GM11168 (cell line): ENCODE measurements at regions not wholly inside any gene's neighbourhood (a gene's known extent, or its start where the extent isn't known, plus 50 kb on each side); places are given as distances from the start of the nearest gene placed in this dataset.

Experiments used
- in situ Hi-C: fragments of 300-500 bp; cut with MboI; formaldehyde crosslinking; loops from one replicate; pipeline ENCODE4 v1.12.0; 2022; ENCODE audit warnings: low sequenced_read_pairs; ENCODE audit not compliant: unreplicated experiment

DNA sequence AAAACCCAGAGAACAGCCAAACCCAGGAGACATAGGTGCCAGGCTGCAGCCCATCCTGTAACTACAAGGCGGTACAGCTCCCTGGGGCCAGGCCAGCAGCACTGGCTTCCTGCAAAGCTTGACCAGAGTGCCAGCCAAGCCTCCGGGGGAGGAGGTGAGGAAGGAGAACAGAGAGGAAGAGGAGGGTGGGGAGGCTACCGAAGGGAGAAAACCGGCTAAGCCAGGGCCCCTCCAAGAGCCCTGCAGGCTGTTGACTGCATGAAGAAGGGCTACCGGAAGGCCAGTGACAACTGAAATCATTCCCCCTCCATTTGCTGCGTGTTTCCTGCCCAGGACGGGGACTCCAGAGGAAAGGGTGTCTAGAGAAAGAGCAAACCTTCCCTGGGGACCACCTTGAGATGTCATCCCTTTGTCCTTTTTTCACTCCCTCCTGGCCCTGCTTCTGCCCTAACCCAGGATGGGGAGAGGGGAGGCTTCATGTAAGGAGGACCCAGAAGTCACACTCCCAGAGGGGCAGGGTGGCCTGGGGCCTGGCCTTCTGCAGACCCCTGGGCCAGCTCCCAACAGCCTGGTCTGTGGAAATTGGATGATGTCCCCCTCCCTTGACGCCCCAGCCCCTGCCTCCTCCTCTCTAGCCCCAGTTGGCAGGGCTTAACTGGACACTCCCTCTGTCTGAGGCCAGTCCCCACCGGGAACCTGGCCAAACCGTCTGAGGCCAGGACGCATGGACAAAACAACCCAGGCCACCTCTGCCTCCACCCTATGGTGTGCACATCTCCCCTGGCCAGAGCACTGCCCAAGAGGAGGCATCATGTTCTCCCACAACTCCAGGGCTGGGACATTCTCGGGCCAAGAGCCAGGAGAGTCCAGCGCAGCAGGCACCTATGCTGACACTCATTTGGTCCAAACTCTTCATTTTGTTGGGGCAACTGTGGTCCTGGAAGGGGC is 207.8 kb downstream of the CYP26B1 start:
- in situ Hi-C loops: no loop called here

- in situ Hi-C loops: no loop called here
These were observed 208.7 kb downstream of the CYP26B1 start for GRCh38 chr2:71938659-71939587.

- in situ Hi-C loops: no loop called here
These were observed 209.6 kb downstream of the CYP26B1 start for GRCh38 chr2:71938108-71938507.

DNA sequence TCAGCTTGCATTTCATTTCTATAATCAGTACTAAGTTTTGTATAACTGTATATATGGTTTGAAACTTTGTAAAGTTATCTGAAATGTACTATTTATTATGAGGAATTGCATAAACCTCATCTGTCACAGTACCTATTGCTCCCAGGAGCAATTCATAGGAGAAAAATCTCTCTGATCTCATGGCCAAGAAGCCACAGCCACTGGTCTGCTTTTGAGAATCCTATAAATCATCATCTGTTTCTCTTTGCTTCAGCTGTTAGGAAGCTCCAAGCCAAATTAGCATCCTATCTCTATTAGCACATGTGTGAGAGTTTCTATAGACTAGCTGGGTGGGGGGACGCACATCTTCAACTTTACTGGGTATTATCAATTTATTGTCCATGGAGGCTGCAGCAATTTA is 210.3 kb downstream of the CYP26B1 start:
- in situ Hi-C loops: no loop called here

- in situ Hi-C loops: no loop called here
These were observed 211.3 kb downstream of the CYP26B1 start for GRCh38 chr2:71936076-71937030.

GRCh38 chr2:71935262-71935848 is 212.3 kb downstream of the CYP26B1 start:
- in situ Hi-C loops: no loop called here

DNA sequence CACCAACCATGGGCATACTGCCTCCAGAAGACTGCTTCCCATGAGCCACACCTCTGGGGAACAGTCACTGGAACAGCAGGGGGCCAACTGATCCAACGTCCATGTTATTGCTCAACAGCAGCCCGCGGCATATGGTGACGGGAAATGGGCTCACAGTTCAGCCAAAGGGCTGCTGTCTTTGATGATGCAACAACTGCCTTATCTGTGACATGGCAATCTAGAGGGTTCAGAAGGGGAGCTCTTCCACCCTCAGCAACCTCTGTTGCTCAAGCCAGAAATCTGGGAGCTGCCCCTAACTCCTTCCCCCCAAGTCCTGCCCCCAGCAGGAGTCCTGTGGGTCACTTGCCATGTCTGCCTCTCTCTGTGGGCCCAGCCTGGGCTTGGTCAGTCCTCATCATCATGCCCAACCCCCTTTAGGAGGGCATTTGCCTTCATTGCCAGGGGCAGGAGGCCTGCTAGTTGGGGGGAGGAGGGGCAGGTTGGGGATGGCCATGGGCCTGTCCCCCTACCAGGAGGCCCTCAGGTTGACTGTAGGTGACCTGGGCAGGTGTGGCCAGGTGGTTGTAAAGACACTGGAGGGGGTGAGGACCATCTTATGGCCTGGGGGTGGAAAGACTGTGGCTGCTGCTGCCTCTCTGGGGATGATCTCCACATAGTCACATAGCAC is 212.9 kb downstream of the CYP26B1 start:
- in situ Hi-C loops: no loop called here

DNA sequence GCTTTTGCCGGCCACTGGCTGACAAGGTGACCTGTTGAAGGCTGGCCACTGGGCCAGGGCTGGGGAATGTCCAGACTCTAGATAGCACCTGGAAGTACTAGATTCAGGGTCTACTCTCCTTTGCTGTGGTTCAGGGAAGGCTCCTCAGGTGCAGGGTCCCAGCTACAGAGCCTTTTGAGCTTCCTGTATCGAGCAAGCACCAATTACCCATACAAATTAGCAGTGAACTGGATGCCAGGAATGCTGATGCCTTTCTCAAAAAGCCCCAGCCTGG is 213.4 kb downstream of the CYP26B1 start:
- in situ Hi-C loops: no loop called here

DNA sequence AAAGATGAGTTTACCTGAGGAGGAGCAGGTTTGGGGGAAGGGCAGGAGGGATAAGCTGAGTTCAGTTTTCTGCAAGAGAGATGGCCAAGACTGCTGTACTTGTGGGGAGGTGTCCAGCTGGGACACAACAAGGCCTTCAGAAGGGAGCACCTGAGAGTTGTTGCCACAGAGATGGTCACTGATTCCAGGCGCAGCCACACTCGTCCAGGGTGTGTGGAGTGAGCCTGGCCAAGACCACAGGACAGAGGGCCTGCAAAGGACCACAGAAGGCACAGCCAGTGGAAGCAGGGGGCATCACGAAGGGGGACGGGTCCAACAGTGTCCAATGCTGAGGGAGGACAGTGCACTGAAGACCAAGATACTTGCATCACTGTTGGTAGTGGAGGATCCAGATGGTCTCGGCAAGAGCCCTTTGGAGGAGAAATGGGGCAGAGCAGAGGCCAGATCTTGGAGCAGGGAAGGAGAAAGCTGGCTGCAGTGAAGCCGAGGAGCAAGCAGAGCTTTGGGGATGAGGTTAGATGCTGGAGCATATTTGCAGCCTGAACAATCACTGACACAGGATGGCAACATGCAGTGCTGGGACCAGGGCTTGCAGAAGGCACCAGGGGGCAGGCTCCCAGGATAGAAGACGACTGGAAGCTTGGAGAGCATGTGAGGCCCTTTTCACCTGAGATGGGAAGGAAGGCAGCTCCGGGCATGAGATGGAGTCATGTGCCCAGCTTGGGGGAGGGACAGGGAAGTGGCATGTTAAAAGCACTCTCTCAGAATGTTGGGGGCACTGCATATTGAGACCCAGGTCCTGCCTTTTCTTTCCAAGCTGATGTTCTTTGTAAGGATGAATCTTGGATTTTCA is 214.0 kb downstream of the CYP26B1 start:
- in situ Hi-C loops: no loop called here

- in situ Hi-C loops: no loop called here
These were observed 214.7 kb downstream of the CYP26B1 start for GRCh38 chr2:71932780-71933466.

GRCh38 chr2:71932037-71932779 is 215.5 kb downstream of the CYP26B1 start:
- in situ Hi-C loops: no loop called here

DNA sequence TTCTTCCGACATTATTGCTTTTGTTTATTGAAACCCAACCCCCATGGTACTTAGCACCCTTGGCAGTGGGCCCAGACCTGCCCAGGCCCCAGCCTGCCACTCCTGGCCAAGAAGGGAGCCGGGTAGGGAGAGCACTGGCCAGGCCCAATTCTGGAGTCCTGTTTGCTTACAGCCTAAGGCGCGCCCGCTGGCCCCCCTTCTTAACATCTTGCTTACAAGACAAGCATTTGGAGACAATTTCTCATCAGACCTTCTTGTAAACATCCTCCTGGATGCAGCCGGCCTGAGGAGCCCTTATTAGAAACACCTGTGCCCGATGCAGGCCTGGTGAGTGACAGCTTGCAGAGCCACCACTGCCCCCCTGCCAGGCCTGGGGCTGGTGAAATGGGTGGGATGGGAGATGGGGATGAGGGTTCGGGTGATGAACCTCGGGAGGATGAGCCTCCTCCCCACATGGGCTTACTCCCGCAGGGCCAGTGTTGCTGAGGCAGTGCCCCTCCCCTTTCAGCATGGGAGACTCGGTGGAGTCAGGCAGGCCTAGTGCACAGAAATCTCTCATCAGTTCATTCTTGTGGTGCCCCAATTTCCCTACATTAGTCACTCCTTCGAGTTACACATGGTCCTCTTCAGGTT is 217.5 kb downstream of the CYP26B1 start:
- in situ Hi-C loops: no loop called here

GRCh38 chr2:71929482-71929772 is 218.2 kb downstream of the CYP26B1 start:
- in situ Hi-C loops: no loop called here

GRCh38 chr2:71928734-71929481 is 218.8 kb downstream of the CYP26B1 start:
- in situ Hi-C loops: no loop called here

GRCh38 chr2:71927757-71928715 is 219.6 kb downstream of the CYP26B1 start:
- in situ Hi-C loops: no loop called here
